ENCODE measurements at regions not wholly inside any gene's neighbourhood (a gene's known extent, or its start where the extent isn't known, plus 50 kb on each side); places are given as distances from the start of the nearest gene placed in this dataset.
A peak's percentile ranks its signal among the peaks of the same experiment; 100 is the strongest.

DNA sequence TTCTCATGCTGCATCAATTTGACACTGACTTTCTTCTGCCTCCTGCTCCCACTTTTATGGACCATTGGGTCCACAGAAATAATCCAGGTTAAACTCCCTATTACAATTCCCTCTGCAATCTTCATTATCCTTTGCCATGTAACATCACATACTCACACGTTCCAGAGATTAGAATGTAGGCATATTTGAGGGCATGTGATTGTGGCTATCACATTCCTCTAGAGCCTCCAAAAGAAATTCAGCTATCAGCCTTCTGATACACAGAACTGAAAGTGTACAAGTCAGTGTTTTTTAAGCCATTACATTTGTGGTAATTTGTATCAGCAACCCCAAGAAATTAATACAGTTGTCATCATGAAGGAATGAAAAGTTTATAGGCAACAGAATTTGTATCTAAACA, 892.4 kb downstream of the RPS29 start:
- H3K36me3 ChIP-seq (replicated peaks in 1 of 2; ENCODE audit: control insufficient read depth in 1 of 2, insufficient read depth in 2 of 2, low read length in 1 of 2) = no peaks in the 10 kb centered on the region
- TF ChIP-seq MXI1 (IDR thresholded peaks at IDR 0.05; ENCODE audit: low read depth, low read length) = no peak
- TF ChIP-seq CHD2 (IDR thresholded peaks at IDR 0.05; ENCODE audit: low read length, partially characterized antibody) = no peak
- H3K9me2 ChIP-seq = no peaks in the 10 kb centered on the region
- no peak overlapping the region for H3K4me2 ChIP-seq
- H3K27ac ChIP-seq (ENCODE audit: low read depth in 2 of 2, low read length in 1 of 2) = no peak overlapping the region
- ChIA-PET CTCF (no interaction called here), POLR2A (no interaction called here)
- 10% methylated on average over 1 of the region's 1 CpG for WGBS (ENCODE audit: low lambda C conversion rate)
- H3K79me2 ChIP-seq (ENCODE audit: insufficient read depth) = no peaks in the 10 kb centered on the region
- no peak overlapping the region for H2AFZ ChIP-seq (ENCODE audit: low read depth)
- no peaks in the 10 kb centered on the region for H3K4me1 ChIP-seq (ENCODE audit: control insufficient read depth in 1 of 2, insufficient read depth in 2 of 2, low read depth in 1 of 2, low read length in 1 of 2)
- no peaks in the 10 kb centered on the region for H4K20me1 ChIP-seq (ENCODE audit: insufficient read depth)
- no peak for DNase-seq
- H3K9ac ChIP-seq = no peak overlapping the region
- H3K9me3 ChIP-seq = no peaks in the 10 kb centered on the region
- H3K4me3 ChIP-seq (ENCODE audit: low read depth in 2 of 2, low read length in 1 of 2) = no peak overlapping the region
- no peaks in the 10 kb centered on the region for H3F3A ChIP-seq (replicated peaks; ENCODE audit: insufficient read depth)
- H3K27me3 ChIP-seq (ENCODE audit: insufficient read depth) = no peaks in the 10 kb centered on the region

DNA sequence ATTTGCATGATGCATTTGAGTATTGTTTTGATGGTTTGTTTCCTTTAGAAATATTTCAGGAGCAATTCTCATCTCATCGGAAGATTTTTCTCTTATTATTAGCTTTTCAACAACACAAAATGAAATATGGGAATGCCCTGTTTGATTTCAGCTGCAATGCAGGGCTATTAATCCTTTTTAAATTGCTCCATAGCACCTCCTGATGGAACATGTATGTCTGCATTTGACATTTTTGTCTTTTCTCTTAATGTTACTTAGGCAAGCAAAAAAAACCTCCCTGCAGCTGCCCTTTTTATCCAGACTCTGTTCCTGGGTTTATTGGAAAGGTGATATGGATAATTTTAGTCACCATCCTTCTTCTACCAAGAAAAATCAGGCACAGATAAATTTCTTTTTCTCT, 895.8 kb downstream of the RPS29 start:
- no peaks in the 10 kb centered on the region for H3K9me2 ChIP-seq
- no peaks in the 10 kb centered on the region for H3K4me1 ChIP-seq (ENCODE audit: control insufficient read depth in 1 of 2, insufficient read depth in 2 of 2, low read depth in 1 of 2, low read length in 1 of 2)
- DNase-seq = no peak
- no peak overlapping the region for H3K27ac ChIP-seq (ENCODE audit: low read depth in 2 of 2, low read length in 1 of 2)
- CTCF ChIA-PET = no interaction called here
- POLR2A ChIA-PET = no interaction called here
- TF ChIP-seq RAD21 (IDR thresholded peaks at IDR 0.05; ENCODE audit: low read length) (peak; percentile 48), NFIC (IDR thresholded peaks at IDR 0.05; ENCODE audit: borderline replicate concordance) (no peak), USF1 (IDR thresholded peaks at IDR 0.05; ENCODE audit: borderline replicate concordance, low read depth) (no peak), TAF1 (IDR thresholded peaks at IDR 0.05; ENCODE audit: borderline replicate concordance, low read depth, low read length) (no peak), USF2 (IDR thresholded peaks at IDR 0.05; ENCODE audit: borderline replicate concordance, low read depth, low read length) (no peak), RCOR1 (IDR thresholded peaks at IDR 0.05; ENCODE audit: low read length) (no peak)
- TF ChIP-seq, protein P1, sequence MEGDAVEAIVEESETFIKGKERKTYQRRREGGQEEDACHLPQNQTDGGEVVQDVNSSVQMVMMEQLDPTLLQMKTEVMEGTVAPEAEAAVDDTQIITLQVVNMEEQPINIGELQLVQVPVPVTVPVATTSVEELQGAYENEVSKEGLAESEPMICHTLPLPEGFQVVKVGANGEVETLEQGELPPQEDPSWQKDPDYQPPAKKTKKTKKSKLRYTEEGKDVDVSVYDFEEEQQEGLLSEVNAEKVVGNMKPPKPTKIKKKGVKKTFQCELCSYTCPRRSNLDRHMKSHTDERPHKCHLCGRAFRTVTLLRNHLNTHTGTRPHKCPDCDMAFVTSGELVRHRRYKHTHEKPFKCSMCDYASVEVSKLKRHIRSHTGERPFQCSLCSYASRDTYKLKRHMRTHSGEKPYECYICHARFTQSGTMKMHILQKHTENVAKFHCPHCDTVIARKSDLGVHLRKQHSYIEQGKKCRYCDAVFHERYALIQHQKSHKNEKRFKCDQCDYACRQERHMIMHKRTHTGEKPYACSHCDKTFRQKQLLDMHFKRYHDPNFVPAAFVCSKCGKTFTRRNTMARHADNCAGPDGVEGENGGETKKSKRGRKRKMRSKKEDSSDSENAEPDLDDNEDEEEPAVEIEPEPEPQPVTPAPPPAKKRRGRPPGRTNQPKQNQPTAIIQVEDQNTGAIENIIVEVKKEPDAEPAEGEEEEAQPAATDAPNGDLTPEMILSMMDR (IDR thresholded peaks at IDR 0.05) = peak; percentile 29
- H3K27me3 ChIP-seq (ENCODE audit: insufficient read depth) = no peaks in the 10 kb centered on the region
- H3K36me3 ChIP-seq (replicated peaks in 1 of 2; ENCODE audit: control insufficient read depth in 1 of 2, insufficient read depth in 2 of 2, low read length in 1 of 2) = no peaks in the 10 kb centered on the region
- no peak overlapping the region for H2AFZ ChIP-seq (ENCODE audit: low read depth)
- H3K4me2 ChIP-seq = no peak overlapping the region
- 39% methylated on average over 1 of the region's 1 CpG for WGBS (ENCODE audit: low lambda C conversion rate)
- H3K79me2 ChIP-seq (ENCODE audit: insufficient read depth) = no peaks in the 10 kb centered on the region
- H3K4me3 ChIP-seq (ENCODE audit: low read depth in 2 of 2, low read length in 1 of 2) = no peak overlapping the region
- no peaks in the 10 kb centered on the region for H3F3A ChIP-seq (replicated peaks; ENCODE audit: insufficient read depth)
- H3K9ac ChIP-seq = no peak overlapping the region
- H3K9me3 ChIP-seq = no peaks in the 10 kb centered on the region
- H4K20me1 ChIP-seq (ENCODE audit: insufficient read depth) = no peaks in the 10 kb centered on the region

Data from SK-N-SH (cell line).